ENCODE measurements at regions not wholly inside any gene's neighbourhood (a gene's known extent, or its start where the extent isn't known, plus 50 kb on each side); places are given as distances from the start of the nearest gene placed in this dataset.

DNA sequence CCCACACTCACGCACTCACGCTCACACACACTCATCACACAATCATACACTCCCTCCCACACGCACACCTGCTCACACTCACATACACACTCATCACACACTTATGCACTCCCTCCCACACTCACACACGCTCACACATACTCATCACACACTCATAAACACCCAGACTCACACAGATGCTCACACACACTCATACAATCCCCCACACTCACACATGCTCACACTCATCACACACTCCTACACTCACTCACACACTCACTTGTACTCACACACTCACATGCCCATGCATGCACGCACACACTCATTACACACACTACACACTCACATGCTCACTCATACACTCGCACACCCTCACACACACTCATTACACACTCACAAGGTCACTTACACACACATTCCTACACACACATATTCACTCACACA, 131.1 kb upstream of the PDE10A start:
- intact Hi-C loops (cut with micrococcal nuclease) = no loop called here

DNA sequence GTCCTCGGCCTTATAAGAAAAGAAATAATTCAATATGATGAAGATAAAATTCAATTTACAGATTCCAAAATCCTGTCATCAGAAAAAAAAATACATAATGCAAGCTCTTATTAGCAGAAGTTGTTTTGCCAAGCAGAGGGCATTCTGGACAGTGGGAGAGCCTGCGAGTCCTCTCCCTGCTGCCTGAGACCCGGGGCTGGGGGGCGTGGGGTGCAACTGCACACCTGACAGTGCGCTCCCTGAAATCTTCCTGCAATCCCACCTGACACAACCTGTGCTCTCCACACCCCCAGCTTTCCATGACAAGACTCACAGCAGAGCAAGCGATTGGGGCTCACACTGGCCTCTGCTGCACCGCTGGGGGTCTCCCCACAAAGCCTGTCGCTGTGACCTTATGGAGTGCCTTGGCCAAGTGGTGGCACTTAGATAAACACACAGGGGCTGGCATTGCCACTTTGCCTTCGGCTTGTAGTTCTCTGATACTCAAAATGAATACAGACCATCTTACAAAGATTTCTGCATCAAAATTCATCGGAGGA, 130.3 kb upstream of the PDE10A start:
- Mint-ChIP-seq H3K36me3 (ENCODE audit: low read depth) (no peaks in the 10 kb centered on the region), H3K9me3 (no peaks in the 10 kb centered on the region), H3K4me1 (ENCODE audit: low read depth) (no peaks in the 10 kb centered on the region), H3K4me3 (no peak overlapping the region), H3K27me3 (peaks cover 4% of the 10 kb centered on the region), H3K27ac (no peak overlapping the region)
- ATAC-seq (no peak), DNase-seq (no peak)
- ChIA-PET CTCF (no interaction called here), POLR2A (interaction anchor here (0.7 kb wide), 1 partner anchor 541 kb away, joined by 3 read pairs; no protein-coding TSS in a partner anchor)
- TF ChIP-seq, protein P1, sequence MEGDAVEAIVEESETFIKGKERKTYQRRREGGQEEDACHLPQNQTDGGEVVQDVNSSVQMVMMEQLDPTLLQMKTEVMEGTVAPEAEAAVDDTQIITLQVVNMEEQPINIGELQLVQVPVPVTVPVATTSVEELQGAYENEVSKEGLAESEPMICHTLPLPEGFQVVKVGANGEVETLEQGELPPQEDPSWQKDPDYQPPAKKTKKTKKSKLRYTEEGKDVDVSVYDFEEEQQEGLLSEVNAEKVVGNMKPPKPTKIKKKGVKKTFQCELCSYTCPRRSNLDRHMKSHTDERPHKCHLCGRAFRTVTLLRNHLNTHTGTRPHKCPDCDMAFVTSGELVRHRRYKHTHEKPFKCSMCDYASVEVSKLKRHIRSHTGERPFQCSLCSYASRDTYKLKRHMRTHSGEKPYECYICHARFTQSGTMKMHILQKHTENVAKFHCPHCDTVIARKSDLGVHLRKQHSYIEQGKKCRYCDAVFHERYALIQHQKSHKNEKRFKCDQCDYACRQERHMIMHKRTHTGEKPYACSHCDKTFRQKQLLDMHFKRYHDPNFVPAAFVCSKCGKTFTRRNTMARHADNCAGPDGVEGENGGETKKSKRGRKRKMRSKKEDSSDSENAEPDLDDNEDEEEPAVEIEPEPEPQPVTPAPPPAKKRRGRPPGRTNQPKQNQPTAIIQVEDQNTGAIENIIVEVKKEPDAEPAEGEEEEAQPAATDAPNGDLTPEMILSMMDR (IDR thresholded peaks at IDR 0.05) = no peak
- intact Hi-C loops (cut with micrococcal nuclease) = no loop called here

More for the DNA sequence above, 131.1 kb upstream of the PDE10A start:
- ATAC-seq (no peak), DNase-seq (no peak)
- Mint-ChIP-seq H3K9me3 (no peaks in the 10 kb centered on the region), H3K27me3 (peaks cover 2% of the 10 kb centered on the region), H3K4me3 (no peak overlapping the region), H3K36me3 (ENCODE audit: low read depth) (no peaks in the 10 kb centered on the region), H3K4me1 (ENCODE audit: low read depth) (no peaks in the 10 kb centered on the region), H3K27ac (no peak overlapping the region)
- POLR2A ChIA-PET = no interaction called here
- TF ChIP-seq, protein P1 (IDR thresholded peaks at IDR 0.05) = no peak
- CTCF ChIA-PET = no interaction called here

DNA sequence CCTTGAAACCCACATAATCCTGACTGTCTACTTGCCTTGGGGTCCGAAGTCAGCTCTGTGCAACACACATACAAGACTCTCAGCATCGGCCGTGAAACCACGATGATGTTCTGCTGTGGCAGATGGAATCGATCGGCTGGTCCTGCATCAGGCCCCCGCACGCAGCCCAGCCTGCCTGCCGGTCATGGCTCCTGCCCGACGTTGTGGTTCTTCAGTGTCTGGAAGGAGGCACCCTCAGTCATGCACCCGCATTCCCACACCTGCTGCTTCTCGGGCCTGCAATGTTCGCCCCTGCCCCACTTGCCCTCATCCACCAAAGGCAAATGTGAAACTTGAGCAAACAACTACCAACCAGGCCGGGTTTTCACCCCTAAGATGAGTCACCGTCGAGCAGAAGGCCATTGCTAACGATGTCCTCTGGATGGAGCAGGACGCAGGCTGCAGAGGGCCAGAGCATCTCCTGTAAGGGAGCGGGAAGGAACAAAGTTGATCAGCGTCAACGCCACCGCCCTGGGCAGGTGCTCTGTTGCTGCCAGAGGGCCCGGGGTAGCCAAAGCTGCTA, 128.9 kb upstream of the PDE10A start:
- peaks cover 5% of the 10 kb centered on the region for H3K27me3 Mint-ChIP-seq
- no peaks in the 10 kb centered on the region for H3K9me3 Mint-ChIP-seq
- no peak overlapping the region for H3K27ac Mint-ChIP-seq
- ATAC-seq (no peak), DNase-seq (no peak)
- no peak overlapping the region for H3K4me3 Mint-ChIP-seq
- H3K36me3 Mint-ChIP-seq (ENCODE audit: low read depth) = no peaks in the 10 kb centered on the region
- TF ChIP-seq, protein P1 (IDR thresholded peaks at IDR 0.05) = no peak
- ChIA-PET CTCF (no interaction called here), POLR2A (no interaction called here)
- intact Hi-C loops (cut with micrococcal nuclease) = no loop called here
- H3K4me1 Mint-ChIP-seq (ENCODE audit: low read depth) = no peaks in the 10 kb centered on the region

DNA sequence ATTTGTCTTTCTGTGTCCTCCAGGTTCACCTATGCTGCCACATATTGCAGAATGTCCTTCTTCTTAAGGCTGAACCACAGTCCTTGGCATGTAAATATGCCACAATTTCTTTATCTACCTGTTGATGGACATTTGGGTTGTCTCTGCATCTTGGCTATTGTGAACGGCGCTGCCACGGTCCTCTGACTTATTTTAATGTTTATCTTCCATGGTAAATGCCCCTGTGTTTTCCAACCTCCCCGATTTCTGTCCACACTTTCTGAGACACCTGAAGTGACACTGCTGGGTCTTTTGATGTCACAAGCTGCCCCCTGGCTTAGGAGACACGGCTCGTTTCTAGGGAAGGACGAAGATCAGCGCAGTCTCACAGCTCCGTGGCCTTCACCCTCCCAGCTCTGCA, 128.3 kb upstream of the PDE10A start:
- ATAC-seq (no peak), DNase-seq (no peak)
- intact Hi-C loops (cut with micrococcal nuclease) = no loop called here
- H3K27me3 Mint-ChIP-seq = peaks cover 5% of the 10 kb centered on the region
- H3K36me3 Mint-ChIP-seq (ENCODE audit: low read depth) = no peaks in the 10 kb centered on the region
- no peaks in the 10 kb centered on the region for H3K4me1 Mint-ChIP-seq (ENCODE audit: low read depth)
- TF ChIP-seq, protein P1 (IDR thresholded peaks at IDR 0.05) = no peak
- CTCF ChIA-PET = no interaction called here
- no peak overlapping the region for H3K4me3 Mint-ChIP-seq
- H3K27ac Mint-ChIP-seq = no peak overlapping the region
- no peaks in the 10 kb centered on the region for H3K9me3 Mint-ChIP-seq
- POLR2A ChIA-PET = no interaction called here

DNA sequence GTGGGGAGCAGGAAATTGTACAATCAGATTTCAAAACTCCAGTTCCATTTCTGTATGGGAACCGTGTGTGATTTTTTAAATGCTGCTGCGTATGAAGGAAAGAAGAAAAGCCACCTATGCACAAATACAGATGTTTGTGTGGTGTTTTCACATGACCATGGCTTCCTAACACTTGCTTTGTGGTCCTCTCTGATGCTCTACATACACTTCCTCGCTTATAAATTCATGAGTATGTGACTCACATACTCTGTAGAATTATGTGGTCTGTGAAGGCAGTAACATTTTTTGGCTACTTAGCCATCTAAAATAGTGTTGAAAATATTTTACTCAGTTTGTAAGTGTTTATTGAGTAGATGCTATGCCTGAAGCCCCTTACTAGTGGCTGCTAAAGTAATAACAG, 119.8 kb upstream of the PDE10A start:
- peaks cover 25% of the 10 kb centered on the region for H3K27me3 Mint-ChIP-seq
- TF ChIP-seq, protein P1 (IDR thresholded peaks at IDR 0.05) = no peak
- H3K9me3 Mint-ChIP-seq = no peaks in the 10 kb centered on the region
- ChIA-PET POLR2A (no interaction called here), CTCF (no interaction called here)
- no peak overlapping the region for H3K4me3 Mint-ChIP-seq
- no peaks in the 10 kb centered on the region for H3K36me3 Mint-ChIP-seq (ENCODE audit: low read depth)
- intact Hi-C loops (cut with micrococcal nuclease) = no loop called here
- no peaks in the 10 kb centered on the region for H3K4me1 Mint-ChIP-seq (ENCODE audit: low read depth)
- no peak overlapping the region for H3K27ac Mint-ChIP-seq
- no peak for ATAC-seq
- no peak for DNase-seq

All from activated CD8-positive, alpha-beta T cell treated with anti-CD3 and anti-CD28 coated beads for 36 hours (primary cell).